Lower leg skin (tissue), 4 donors: ENCODE measurements at regions not wholly inside any gene's neighbourhood (a gene's known extent, or its start where the extent isn't known, plus 50 kb on each side); places are given as distances from the start of the nearest gene placed in this dataset.
"Not testable (repeated sequence)": the region's sequence is repeated elsewhere in the genome, so short reads cannot be mapped to it uniquely, and the experiment has no call there.

Source experiments
- DNase-seq, 2 donors: peaks; one replicate each; pipeline ENCODE4 v3.0.0-alpha.2; 2019; ENCODE audit warnings: low spot score in 2 of 2
- H3K4me3 ChIP-seq: fragments of 200-600 bp; sonication (generic); 2 replicates; pipeline ENCODE4 v1.5.1; 2017; ENCODE audit warnings: mild to moderate bottlenecking, low read depth; ENCODE audit not compliant: poor library complexity, severe bottlenecking
- CTCF ChIP-seq, 3 donors: fragments of 450-650 bp; IDR thresholded peaks; one replicate each; pipeline ENCODE4 v1.5.1; 2016; ENCODE audit warnings: antibody characterized with exemption in 3 of 3, mild to moderate bottlenecking in 3 of 3, moderate library complexity in 2 of 3
- POLR2A ChIP-seq, 2 donors: fragments of 450-650 bp; IDR thresholded peaks; one replicate each; pipeline ENCODE4 v1.6.1; 2016 to 2017; ENCODE audit warnings: antibody characterized with exemption in 2 of 2, mild to moderate bottlenecking in 1 of 2, moderate library complexity in 1 of 2
- WGBS, 2 donors: methylation state at CpG; one replicate each; pipeline ENCODE4 v1.1.5; 2018; 5-methylcytosine and 5-hydroxymethylcytosine counted together
- intact Hi-C: fragments of 100-400 bp; cut with DNase I; formaldehyde crosslinking; loops from one replicate; pipeline ENCODE4 v1.15.0; 2023; ENCODE audit warnings: low total_unique reads

GRCh38 chr3:72065236-72065635, 280.3 kb upstream of the PROK2 start:
- TF ChIP-seq POLR2A (IDR thresholded peaks at IDR 0.05) (no peak), CTCF (IDR thresholded peaks at IDR 0.05) (no peak)
- intact Hi-C loops: no loop called here
- no peak overlapping the region for H3K4me3 ChIP-seq
- WGBS, 2 donors: 64 to 70% methylated on average over 1 of the region's 1 CpG
- no peak for DNase-seq

GRCh38 chr3:72064727-72065126, 279.8 kb upstream of the PROK2 start:
- WGBS, 2 donors: 45 to 48% methylated on average over 2 of the region's 2 CpGs
- H3K4me3 ChIP-seq, DNase-seq, intact Hi-C loops: not testable (repeated sequence)

GRCh38 chr3:72062017-72062416, 277.1 kb upstream of the PROK2 start:
- no peak overlapping the region for H3K4me3 ChIP-seq
- no peak for DNase-seq
- no peak for TF ChIP-seq CTCF (IDR thresholded peaks at IDR 0.05)
- no peak for TF ChIP-seq POLR2A (IDR thresholded peaks at IDR 0.05)
- intact Hi-C loops: no loop called here
- WGBS, 2 donors: 44 to 62% methylated on average over 1 of the region's 1 CpG

GRCh38 chr3:72060447-72061034, 275.6 kb upstream of the PROK2 start:
- intact Hi-C loops: no loop called here
- H3K4me3 ChIP-seq: no peak overlapping the region
- TF ChIP-seq CTCF (IDR thresholded peaks at IDR 0.05): no peak
- TF ChIP-seq POLR2A (IDR thresholded peaks at IDR 0.05): no peak
- no peak for DNase-seq
- WGBS, 2 donors: 93 to 95% methylated on average over 4 of the region's 5 CpGs

- intact Hi-C loops: no loop called here
- 48 to 52% methylated on average over 9 of the region's 9 CpGs for WGBS, 2 donors
- no peak for TF ChIP-seq POLR2A (IDR thresholded peaks at IDR 0.05)
- TF ChIP-seq CTCF (IDR thresholded peaks at IDR 0.05): no peak
- DNase-seq: no peak
- H3K4me3 ChIP-seq: no peak overlapping the region
Measured at GRCh38 chr3:72058493-72059081, 273.6 kb upstream of the PROK2 start.

GRCh38 chr3:72055436-72055835, 270.5 kb upstream of the PROK2 start:
- no peak for DNase-seq
- intact Hi-C loops: no loop called here
- TF ChIP-seq POLR2A (IDR thresholded peaks at IDR 0.05) (no peak), CTCF (IDR thresholded peaks at IDR 0.05) (no peak)
- H3K4me3 ChIP-seq: no peak overlapping the region
- 94 to 100% methylated on average over 1 of the region's 1 CpG for WGBS, 2 donors
